Astrocyte (in vitro differentiated cells and primary cell): ENCODE measurements at regions not wholly inside any gene's neighbourhood (a gene's known extent, or its start where the extent isn't known, plus 50 kb on each side); places are given as distances from the start of the nearest gene placed in this dataset.

Source experiments
- CTCF ChIP-seq: IDR thresholded peaks from 2 replicates; pipeline ENCODE4 v1.5.1; 2011; ENCODE audit warnings: low read depth, mild to moderate bottlenecking, inconsistent platforms, low read length, moderate library complexity; ENCODE audit not compliant: insufficient read depth
- EZH2 ChIP-seq: IDR thresholded peaks from 2 replicates; pipeline ENCODE4 v1.6.1; 2012; ENCODE audit warnings: mild to moderate bottlenecking, low read length, inconsistent platforms; ENCODE audit not compliant: insufficient read depth

- TF ChIP-seq CTCF, result no peak
- no peak for TF ChIP-seq EZH2
Observed at GRCh38 chr12:75684678-75685616, 173.5 kb upstream of the KRR1 start.
